22Rv1 (cell line): ENCODE measurements at regions not wholly inside any gene's neighbourhood (a gene's known extent, or its start where the extent isn't known, plus 50 kb on each side); places are given as distances from the start of the nearest gene placed in this dataset.

Experiments
- CTCF ChIP-seq: fragments of 450-650 bp; IDR thresholded peaks from 2 replicates; pipeline ENCODE4 v1.5.1; 2017; ENCODE audit warnings: mild to moderate bottlenecking
- ZFX ChIP-seq: fragments of 450-650 bp; IDR thresholded peaks from 2 replicates; pipeline ENCODE4 v1.6.1; 2017; ENCODE audit warnings: antibody characterized with exemption, borderline replicate concordance

DNA sequence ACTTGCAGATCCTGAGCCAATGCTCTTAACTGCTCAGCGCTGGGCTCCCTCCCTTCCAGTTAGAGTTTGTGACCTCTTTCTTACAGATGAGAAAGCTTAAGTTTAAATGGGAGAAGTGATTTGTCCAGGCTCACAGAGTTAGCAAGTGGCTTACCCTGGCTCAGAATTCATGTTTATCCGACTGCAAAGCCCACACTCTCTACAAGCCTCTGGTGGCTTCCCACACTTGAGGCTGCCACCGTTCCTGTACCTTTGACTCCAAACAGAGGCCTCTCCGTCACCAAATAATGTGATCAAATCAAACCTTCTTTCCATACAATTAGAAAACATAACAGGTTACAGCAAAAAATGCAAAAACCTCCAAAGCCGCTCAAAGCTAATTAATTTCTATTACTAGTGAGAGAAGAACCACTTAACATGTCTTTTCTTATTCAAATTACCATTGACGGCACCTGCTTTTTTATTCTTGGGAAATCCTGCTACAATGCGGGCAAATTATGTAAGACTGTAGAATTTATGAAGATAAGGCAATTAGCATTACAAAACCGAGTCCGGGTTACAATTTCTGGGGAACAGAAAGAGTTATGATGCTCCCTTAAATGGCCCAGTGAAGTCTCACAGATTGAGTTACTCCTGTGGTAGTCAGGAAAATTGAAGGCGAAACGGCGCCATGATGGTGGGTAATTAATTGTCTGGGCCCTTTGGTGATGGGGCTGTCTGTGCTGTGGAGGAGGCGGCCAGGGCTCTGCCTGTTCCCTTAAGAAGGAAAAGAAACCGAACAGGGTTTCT, 324.3 kb upstream of the POU3F1 start:
- no peak for TF ChIP-seq CTCF
- no peak for TF ChIP-seq ZFX
